CD4-positive, alpha-beta T cell (primary cell): ENCODE measurements at regions not wholly inside any gene's neighbourhood (a gene's known extent, or its start where the extent isn't known, plus 50 kb on each side); places are given as distances from the start of the nearest gene placed in this dataset.

Source experiments
- ATAC-seq: fragments of 200-7000 bp; cut with Tn5 transposase; one replicate; pipeline ENCODE4 v1.10.0; 2022; ENCODE audit warnings: mild to moderate bottlenecking; ENCODE audit not compliant: poor library complexity
- CTCF ChIA-PET: fragments of 350-600 bp; sonication (Branson Sonifier 250); formaldehyde crosslinking; loops from one replicate; lab custom pipeline; 2021; ENCODE audit warnings: antibody characterized with exemption, inconsistent platforms; lab: Charles Lee
- POLR2A ChIA-PET: fragments of 350-600 bp; sonication (Branson Sonifier 250); formaldehyde crosslinking; loops from one replicate; lab custom pipeline; 2021; ENCODE audit warnings: antibody characterized with exemption, inconsistent platforms; lab: Charles Lee
- DNase-seq, 14 experiments: peaks; one replicate each; pipeline ENCODE4 v3.0.0-alpha.2; 2013 to 2020; ENCODE audit warnings: mixed read lengths in 2 of 14
- H3K27ac ChIP-seq, 2 donors: one replicate each; pipeline versions ENCODE4 v1.5.1 to v1.7.0; 2013; ENCODE audit warnings: low read length in 2 of 2, low read depth in 1 of 2, mild to moderate bottlenecking in 1 of 2
- H3K27me3 ChIP-seq, 2 experiments: 1 replicate in 1 of 2; 2 replicates in 1 of 2; pipeline versions ENCODE4 v1.6.1 to v1.7.0; 2013; ENCODE audit warnings: low read length in 2 of 2, control low read depth in 1 of 2, mild to moderate bottlenecking in 1 of 2, moderate library complexity in 1 of 2; ENCODE audit not compliant: insufficient read depth in 2 of 2, control insufficient read depth in 1 of 2
- H3K36me3 ChIP-seq: one replicate; pipeline ENCODE4 v1.6.1; 2013; ENCODE audit warnings: low read length, control low read depth; ENCODE audit not compliant: insufficient read depth
- H3K4me1 ChIP-seq: one replicate; pipeline ENCODE4 v1.6.1; 2013; ENCODE audit warnings: low read length, control low read depth; ENCODE audit not compliant: insufficient read depth
- H3K4me3 ChIP-seq: one replicate; pipeline ENCODE4 v1.5.1; 2013; ENCODE audit warnings: mild to moderate bottlenecking, low read length, moderate library complexity
- H3K9me3 ChIP-seq, 2 experiments: 1 replicate in 1 of 2; 2 replicates in 1 of 2; pipeline versions ENCODE4 v1.6.1 to v1.7.0; 2013; ENCODE audit warnings: low read length in 2 of 2, mild to moderate bottlenecking in 2 of 2, control low read depth in 1 of 2, moderate library complexity in 1 of 2; ENCODE audit not compliant: control insufficient read depth in 1 of 2, insufficient read depth in 1 of 2
- H3K27ac Mint-ChIP-seq: one replicate; pipeline ENCODE4 v1.8.0; 2020; ENCODE audit warnings: mixed read lengths
- H3K27me3 Mint-ChIP-seq: one replicate; pipeline ENCODE4 v1.8.0; 2021; ENCODE audit warnings: mixed read lengths
- H3K36me3 Mint-ChIP-seq: one replicate; pipeline ENCODE4 v1.8.0; 2021; ENCODE audit warnings: low read depth, mixed read lengths
- H3K4me1 Mint-ChIP-seq: one replicate; pipeline ENCODE4 v1.8.0; 2021; ENCODE audit warnings: low read depth, mixed read lengths
- H3K4me3 Mint-ChIP-seq: one replicate; pipeline ENCODE4 v1.8.0; 2020; ENCODE audit warnings: mild to moderate bottlenecking, mixed read lengths
- H3K9me3 Mint-ChIP-seq: one replicate; pipeline ENCODE4 v1.8.0; 2020; ENCODE audit warnings: mixed read lengths
- CTCF ChIP-seq: fragments of 200-600 bp; IDR thresholded peaks from one replicate; pipeline ENCODE4 v1.8.0; 2022; ENCODE audit warnings: antibody characterized with exemption, mild to moderate bottlenecking
- intact Hi-C, 2 experiments: fragments of 100-400 bp; cut with DNase I in 1 of 2; cut with micrococcal nuclease in 1 of 2; formaldehyde crosslinking; loops; one replicate each; pipeline versions ENCODE4 v1.15.1 to v1.9.0; 2023 to 2025; cut with DNase I, micrococcal nuclease

GRCh38 chr4:181966104-181966551 lies 277.1 kb upstream of the TENM3 start:
- CTCF ChIA-PET = no interaction called here
- H3K27ac ChIP-seq = no peak overlapping the region
- Mint-ChIP-seq H3K9me3 (peaks cover 6% of the 10 kb centered on the region), H3K4me1 (no peaks in the 10 kb centered on the region), H3K27me3 (no peaks in the 10 kb centered on the region), H3K4me3 (no peak overlapping the region), H3K27ac (no peak overlapping the region), H3K36me3 (no peaks in the 10 kb centered on the region)
- H3K9me3 ChIP-seq = peaks cover 0 to 4% of the 10 kb centered on the region in 2 experiments
- no peak for TF ChIP-seq CTCF
- DNase-seq (no peak), ATAC-seq (no peak)
- no peaks in the 10 kb centered on the region for H3K4me1 ChIP-seq
- H3K4me3 ChIP-seq = no peak overlapping the region
- H3K27me3 ChIP-seq = no peaks in the 10 kb centered on the region
- no peaks in the 10 kb centered on the region for H3K36me3 ChIP-seq
- intact Hi-C loops = no loop called here
- POLR2A ChIA-PET = no interaction called here

GRCh38 chr4:181967401-181967800 lies 275.8 kb upstream of the TENM3 start:
- Histone ChIP-seq H3K4me1 (no peaks in the 10 kb centered on the region), H3K27me3 (no peaks in the 10 kb centered on the region), H3K4me3 (no peak overlapping the region), H3K9me3 (peaks cover 0 to 6% of the 10 kb centered on the region in 2 experiments), H3K36me3 (no peaks in the 10 kb centered on the region), H3K27ac (no peak overlapping the region)
- DNase-seq (no peak), ATAC-seq (no peak)
- H3K4me1 Mint-ChIP-seq = no peaks in the 10 kb centered on the region
- CTCF ChIA-PET = no interaction called here
- POLR2A ChIA-PET = no interaction called here
- no peak overlapping the region for H3K27ac Mint-ChIP-seq
- TF ChIP-seq CTCF = no peak
- peaks cover 6% of the 10 kb centered on the region for H3K9me3 Mint-ChIP-seq
- no peak overlapping the region for H3K4me3 Mint-ChIP-seq
- H3K27me3 Mint-ChIP-seq = no peaks in the 10 kb centered on the region
- no peaks in the 10 kb centered on the region for H3K36me3 Mint-ChIP-seq
- intact Hi-C loops = no loop called here

- peaks cover 6% of the 10 kb centered on the region for H3K9me3 Mint-ChIP-seq
- no peaks in the 10 kb centered on the region for H3K36me3 Mint-ChIP-seq
- H3K27ac ChIP-seq = no peak overlapping the region
- H3K4me3 ChIP-seq = no peak overlapping the region
- POLR2A ChIA-PET = no interaction called here
- no peak overlapping the region for H3K4me3 Mint-ChIP-seq
- TF ChIP-seq CTCF = no peak
- no peaks in the 10 kb centered on the region for H3K27me3 Mint-ChIP-seq
- CTCF ChIA-PET = no interaction called here
- intact Hi-C loops = no loop called here
- DNase-seq (no peak), ATAC-seq (no peak)
- H3K4me1 Mint-ChIP-seq = no peaks in the 10 kb centered on the region
- H3K27me3 ChIP-seq = no peaks in the 10 kb centered on the region
- H3K9me3 ChIP-seq = peaks cover 0 to 8% of the 10 kb centered on the region in 2 experiments
- H3K36me3 ChIP-seq = no peaks in the 10 kb centered on the region
- no peak overlapping the region for H3K27ac Mint-ChIP-seq
- H3K4me1 ChIP-seq = no peaks in the 10 kb centered on the region
Observed at GRCh38 chr4:181968371-181968770, 274.8 kb upstream of the TENM3 start.
